Suprapubic skin (tissue), 4 donors: ENCODE measurements at regions not wholly inside any gene's neighbourhood (a gene's known extent, or its start where the extent isn't known, plus 50 kb on each side); places are given as distances from the start of the nearest gene placed in this dataset.

Source experiments
- POLR2A ChIP-seq, 2 donors: fragments of 450-650 bp; IDR thresholded peaks; one replicate each; pipeline ENCODE4 v1.6.1; 2017; ENCODE audit warnings: antibody characterized with exemption in 2 of 2, mild to moderate bottlenecking in 2 of 2, moderate library complexity in 2 of 2
- POLR2AphosphoS5 ChIP-seq, 3 donors: sonication (generic); formaldehyde crosslinking; IDR thresholded peaks; one replicate each; pipeline ENCODE4 v1.6.1; 2017; ENCODE audit warnings: antibody characterized with exemption in 3 of 3
- TF ChIP-seq, protein P1 (sequence below), 2 donors: fragments of 200-600 bp in 1 of 2; fragments of 450-650 bp in 1 of 2; sonication (generic) in 1 of 2; IDR thresholded peaks; one replicate each; pipeline ENCODE4 v1.5.1; 2016 to 2019; ENCODE audit warnings: antibody characterized with exemption in 2 of 2, mild to moderate bottlenecking in 1 of 2, moderate library complexity in 1 of 2

GRCh38 chr2:123095219-123095835, 929.8 kb upstream of the CNTNAP5 start:
- TF ChIP-seq POLR2AphosphoS5 (IDR thresholded peaks at IDR 0.05) = no peak
- TF ChIP-seq, protein P1, sequence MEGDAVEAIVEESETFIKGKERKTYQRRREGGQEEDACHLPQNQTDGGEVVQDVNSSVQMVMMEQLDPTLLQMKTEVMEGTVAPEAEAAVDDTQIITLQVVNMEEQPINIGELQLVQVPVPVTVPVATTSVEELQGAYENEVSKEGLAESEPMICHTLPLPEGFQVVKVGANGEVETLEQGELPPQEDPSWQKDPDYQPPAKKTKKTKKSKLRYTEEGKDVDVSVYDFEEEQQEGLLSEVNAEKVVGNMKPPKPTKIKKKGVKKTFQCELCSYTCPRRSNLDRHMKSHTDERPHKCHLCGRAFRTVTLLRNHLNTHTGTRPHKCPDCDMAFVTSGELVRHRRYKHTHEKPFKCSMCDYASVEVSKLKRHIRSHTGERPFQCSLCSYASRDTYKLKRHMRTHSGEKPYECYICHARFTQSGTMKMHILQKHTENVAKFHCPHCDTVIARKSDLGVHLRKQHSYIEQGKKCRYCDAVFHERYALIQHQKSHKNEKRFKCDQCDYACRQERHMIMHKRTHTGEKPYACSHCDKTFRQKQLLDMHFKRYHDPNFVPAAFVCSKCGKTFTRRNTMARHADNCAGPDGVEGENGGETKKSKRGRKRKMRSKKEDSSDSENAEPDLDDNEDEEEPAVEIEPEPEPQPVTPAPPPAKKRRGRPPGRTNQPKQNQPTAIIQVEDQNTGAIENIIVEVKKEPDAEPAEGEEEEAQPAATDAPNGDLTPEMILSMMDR (IDR thresholded peaks at IDR 0.05) = no peak
- TF ChIP-seq POLR2A (IDR thresholded peaks at IDR 0.05) = no peak
